HL-60 (cell line): ENCODE measurements at regions not wholly inside any gene's neighbourhood (a gene's known extent, or its start where the extent isn't known, plus 50 kb on each side); places are given as distances from the start of the nearest gene placed in this dataset.

ENCODE experiments used
- POLR2AphosphoS5 ChIP-seq: IDR thresholded peaks from 2 replicates; pipeline ENCODE4 v1.6.1; 2012; ENCODE audit warnings: low read depth
- TF ChIP-seq, protein P1 (sequence below): IDR thresholded peaks from one replicate; pipeline ENCODE4 v1.5.1; 2011; ENCODE audit warnings: low read length, control low read depth, inconsistent platforms; ENCODE audit not compliant: insufficient read depth

GRCh38 chr3:3605226-3605625, 194.0 kb upstream of the LRRN1 start:
- TF ChIP-seq, protein P1, sequence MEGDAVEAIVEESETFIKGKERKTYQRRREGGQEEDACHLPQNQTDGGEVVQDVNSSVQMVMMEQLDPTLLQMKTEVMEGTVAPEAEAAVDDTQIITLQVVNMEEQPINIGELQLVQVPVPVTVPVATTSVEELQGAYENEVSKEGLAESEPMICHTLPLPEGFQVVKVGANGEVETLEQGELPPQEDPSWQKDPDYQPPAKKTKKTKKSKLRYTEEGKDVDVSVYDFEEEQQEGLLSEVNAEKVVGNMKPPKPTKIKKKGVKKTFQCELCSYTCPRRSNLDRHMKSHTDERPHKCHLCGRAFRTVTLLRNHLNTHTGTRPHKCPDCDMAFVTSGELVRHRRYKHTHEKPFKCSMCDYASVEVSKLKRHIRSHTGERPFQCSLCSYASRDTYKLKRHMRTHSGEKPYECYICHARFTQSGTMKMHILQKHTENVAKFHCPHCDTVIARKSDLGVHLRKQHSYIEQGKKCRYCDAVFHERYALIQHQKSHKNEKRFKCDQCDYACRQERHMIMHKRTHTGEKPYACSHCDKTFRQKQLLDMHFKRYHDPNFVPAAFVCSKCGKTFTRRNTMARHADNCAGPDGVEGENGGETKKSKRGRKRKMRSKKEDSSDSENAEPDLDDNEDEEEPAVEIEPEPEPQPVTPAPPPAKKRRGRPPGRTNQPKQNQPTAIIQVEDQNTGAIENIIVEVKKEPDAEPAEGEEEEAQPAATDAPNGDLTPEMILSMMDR = no peak
- TF ChIP-seq POLR2AphosphoS5 = no peak
